ENCODE measurements at regions not wholly inside any gene's neighbourhood (a gene's known extent, or its start where the extent isn't known, plus 50 kb on each side); places are given as distances from the start of the nearest gene placed in this dataset.

DNA sequence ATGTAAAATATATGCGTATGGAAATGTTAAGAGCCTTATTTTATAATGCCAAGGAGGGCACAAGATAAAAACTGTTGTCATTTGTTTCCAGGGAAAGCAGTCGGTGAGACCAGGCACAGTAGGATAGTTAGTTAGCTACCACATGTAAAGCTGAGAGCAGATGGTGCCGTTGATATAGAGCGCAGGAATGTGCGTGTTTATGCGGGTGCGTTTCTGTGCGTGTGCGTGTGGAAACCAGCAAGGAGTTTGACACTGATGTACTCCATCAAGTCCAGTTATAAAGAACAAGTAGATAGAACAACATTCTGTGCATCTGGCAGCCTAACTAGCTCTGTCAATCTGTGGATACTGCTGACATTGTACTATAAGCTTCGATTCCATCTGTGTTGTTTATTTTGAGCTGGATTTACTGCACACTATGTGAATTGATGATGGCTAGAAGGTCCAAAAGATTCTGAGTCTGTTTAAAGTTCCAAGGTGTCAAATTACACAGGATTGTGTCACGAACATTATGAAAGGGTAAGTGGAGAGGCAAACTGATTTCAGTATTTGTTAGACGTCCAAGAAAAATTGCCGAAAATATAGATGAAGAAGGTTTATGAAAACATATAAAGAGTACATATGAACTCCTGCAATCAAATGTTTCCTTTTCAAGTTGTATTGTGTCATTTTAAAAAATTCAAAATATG, 494.9 kb upstream of the MEF2C start:
- H3K27me3 ChIP-seq (ENCODE audit: control insufficient read depth, insufficient read depth, low read length): no peaks in the 10 kb centered on the region
- no peaks in the 10 kb centered on the region for H3K9me3 ChIP-seq (ENCODE audit: control insufficient read depth, insufficient read depth, low read length)
- no peak for DNase-seq (ENCODE audit: low read depth, low spot score)
- ChIA-PET POLR2A (no interaction called here), CTCF (no interaction called here)
- H3K4me3 ChIP-seq (ENCODE audit: low read depth, low read length): no peak overlapping the region
- H3K27ac ChIP-seq (ENCODE audit: low read depth, low read length): no peak overlapping the region
- TF ChIP-seq, protein P1, sequence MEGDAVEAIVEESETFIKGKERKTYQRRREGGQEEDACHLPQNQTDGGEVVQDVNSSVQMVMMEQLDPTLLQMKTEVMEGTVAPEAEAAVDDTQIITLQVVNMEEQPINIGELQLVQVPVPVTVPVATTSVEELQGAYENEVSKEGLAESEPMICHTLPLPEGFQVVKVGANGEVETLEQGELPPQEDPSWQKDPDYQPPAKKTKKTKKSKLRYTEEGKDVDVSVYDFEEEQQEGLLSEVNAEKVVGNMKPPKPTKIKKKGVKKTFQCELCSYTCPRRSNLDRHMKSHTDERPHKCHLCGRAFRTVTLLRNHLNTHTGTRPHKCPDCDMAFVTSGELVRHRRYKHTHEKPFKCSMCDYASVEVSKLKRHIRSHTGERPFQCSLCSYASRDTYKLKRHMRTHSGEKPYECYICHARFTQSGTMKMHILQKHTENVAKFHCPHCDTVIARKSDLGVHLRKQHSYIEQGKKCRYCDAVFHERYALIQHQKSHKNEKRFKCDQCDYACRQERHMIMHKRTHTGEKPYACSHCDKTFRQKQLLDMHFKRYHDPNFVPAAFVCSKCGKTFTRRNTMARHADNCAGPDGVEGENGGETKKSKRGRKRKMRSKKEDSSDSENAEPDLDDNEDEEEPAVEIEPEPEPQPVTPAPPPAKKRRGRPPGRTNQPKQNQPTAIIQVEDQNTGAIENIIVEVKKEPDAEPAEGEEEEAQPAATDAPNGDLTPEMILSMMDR (IDR thresholded peaks at IDR 0.05; ENCODE audit: low read depth, low read length): no peak

DNA sequence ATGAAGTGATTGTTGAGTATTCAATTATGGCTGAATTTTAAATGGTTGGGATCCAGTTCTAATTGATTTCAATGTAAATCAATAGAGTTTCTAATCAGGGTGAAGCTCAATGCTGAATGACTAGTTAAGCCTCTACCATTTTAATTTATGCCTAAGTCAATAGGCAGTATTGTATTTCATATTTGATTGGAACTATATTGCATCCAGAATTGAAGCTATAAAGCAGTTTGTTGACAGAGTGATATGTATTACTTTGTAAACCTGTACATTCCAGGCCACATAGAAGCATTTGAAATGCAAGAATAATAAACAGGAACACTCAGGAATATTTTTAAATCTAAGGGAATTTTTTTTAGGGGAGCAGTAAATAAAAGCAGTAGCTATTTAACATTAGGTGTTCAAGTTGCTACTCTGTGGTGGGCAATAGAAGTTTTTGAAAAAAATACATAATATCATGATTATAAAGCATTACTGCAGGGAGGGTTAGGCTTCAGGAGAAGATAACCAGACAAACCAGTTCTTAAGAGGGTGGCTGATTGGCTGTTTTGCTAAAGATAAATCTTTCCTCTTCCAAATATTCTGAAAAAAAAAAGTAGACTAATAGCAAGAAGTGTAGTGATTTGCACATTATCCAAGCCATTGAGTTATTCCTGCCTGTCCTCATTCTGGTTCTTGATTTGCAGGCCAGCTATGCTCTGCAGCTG, 492.0 kb upstream of the MEF2C start:
- no peaks in the 10 kb centered on the region for H3K27me3 ChIP-seq (ENCODE audit: control insufficient read depth, insufficient read depth, low read length)
- TF ChIP-seq, protein P1 (IDR thresholded peaks at IDR 0.05; ENCODE audit: low read depth, low read length): no peak
- POLR2A ChIA-PET: no interaction called here
- no peak for DNase-seq (ENCODE audit: low read depth, low spot score)
- no peak overlapping the region for H3K27ac ChIP-seq (ENCODE audit: low read depth, low read length)
- H3K4me3 ChIP-seq (ENCODE audit: low read depth, low read length): no peak overlapping the region
- CTCF ChIA-PET: interaction anchor here (1.2 kb wide), 1 partner anchor 645 kb away, joined by 5 read pairs; no protein-coding TSS in a partner anchor
- H3K9me3 ChIP-seq (ENCODE audit: control insufficient read depth, insufficient read depth, low read length): no peaks in the 10 kb centered on the region

DNA sequence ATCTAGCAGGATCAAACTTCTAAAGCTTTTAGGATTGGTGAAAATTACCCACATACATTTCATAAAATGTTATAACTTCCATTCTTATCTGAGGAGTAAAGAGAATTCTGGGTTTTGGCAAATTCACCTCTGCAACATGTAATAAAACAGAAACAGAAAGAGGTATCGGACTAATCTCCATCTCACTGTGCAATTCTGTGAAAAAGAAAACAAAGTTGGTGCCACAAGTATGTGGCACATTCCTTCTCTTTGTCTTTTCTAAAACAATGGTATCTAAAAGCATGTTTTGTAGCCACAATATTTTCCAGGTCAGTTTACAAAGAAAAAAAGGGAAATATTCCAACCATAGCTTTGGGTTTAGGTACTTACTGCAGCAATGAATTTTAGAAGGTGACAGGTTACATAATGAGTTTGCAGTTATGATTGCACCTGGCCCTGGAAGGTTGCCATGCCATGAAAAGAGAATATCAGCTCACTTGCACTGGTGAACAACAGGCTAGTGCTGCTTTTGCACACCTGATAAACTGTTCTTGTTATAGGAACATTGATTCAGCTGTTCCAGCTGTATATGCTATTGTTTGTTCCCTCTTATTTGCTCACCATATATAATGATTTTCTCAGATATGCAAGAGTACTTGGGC, 491.3 kb upstream of the MEF2C start:
- no peak for DNase-seq (ENCODE audit: low read depth, low spot score)
- no peaks in the 10 kb centered on the region for H3K9me3 ChIP-seq (ENCODE audit: control insufficient read depth, insufficient read depth, low read length)
- no peak overlapping the region for H3K27ac ChIP-seq (ENCODE audit: low read depth, low read length)
- ChIA-PET POLR2A (no interaction called here), CTCF (interaction anchor here (1.2 kb wide), 1 partner anchor 644 kb away, joined by 5 read pairs; no protein-coding TSS in a partner anchor)
- TF ChIP-seq, protein P1 (IDR thresholded peaks at IDR 0.05; ENCODE audit: low read depth, low read length): no peak
- H3K27me3 ChIP-seq (ENCODE audit: control insufficient read depth, insufficient read depth, low read length): no peaks in the 10 kb centered on the region
- H3K4me3 ChIP-seq (ENCODE audit: low read depth, low read length): no peak overlapping the region

DNA sequence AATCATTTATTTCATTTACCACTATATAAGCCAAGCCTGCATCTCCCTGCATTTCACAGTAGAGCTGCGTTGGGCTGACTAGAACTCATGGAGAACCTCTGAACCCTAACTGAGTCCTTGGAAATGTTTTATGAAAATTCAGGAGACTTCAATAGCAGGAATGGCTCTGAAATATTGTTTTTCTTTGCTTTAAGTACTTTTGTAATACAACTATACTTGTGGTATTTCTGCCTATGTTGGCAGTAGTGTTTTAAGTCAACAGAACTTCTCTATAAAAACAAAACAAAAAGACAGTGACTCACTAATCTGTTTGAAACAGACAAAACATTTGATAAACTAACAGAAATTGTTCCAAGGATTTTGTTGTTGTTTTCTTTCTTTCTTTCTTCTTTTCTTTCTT, 489.2 kb upstream of the MEF2C start:
- CTCF ChIA-PET: interaction anchor here (1.0 kb wide), 1 partner anchor 642 kb away, joined by 4 read pairs; no protein-coding TSS in a partner anchor
- Histone ChIP-seq H3K4me3 (ENCODE audit: low read depth, low read length) (no peak overlapping the region), H3K27ac (ENCODE audit: low read depth, low read length) (no peak overlapping the region), H3K27me3 (ENCODE audit: control insufficient read depth, insufficient read depth, low read length) (no peaks in the 10 kb centered on the region), H3K9me3 (ENCODE audit: control insufficient read depth, insufficient read depth, low read length) (no peaks in the 10 kb centered on the region)
- no peak for DNase-seq (ENCODE audit: low read depth, low spot score)
- TF ChIP-seq, protein P1 (IDR thresholded peaks at IDR 0.05; ENCODE audit: low read depth, low read length): no peak
- POLR2A ChIA-PET: no interaction called here

DNA sequence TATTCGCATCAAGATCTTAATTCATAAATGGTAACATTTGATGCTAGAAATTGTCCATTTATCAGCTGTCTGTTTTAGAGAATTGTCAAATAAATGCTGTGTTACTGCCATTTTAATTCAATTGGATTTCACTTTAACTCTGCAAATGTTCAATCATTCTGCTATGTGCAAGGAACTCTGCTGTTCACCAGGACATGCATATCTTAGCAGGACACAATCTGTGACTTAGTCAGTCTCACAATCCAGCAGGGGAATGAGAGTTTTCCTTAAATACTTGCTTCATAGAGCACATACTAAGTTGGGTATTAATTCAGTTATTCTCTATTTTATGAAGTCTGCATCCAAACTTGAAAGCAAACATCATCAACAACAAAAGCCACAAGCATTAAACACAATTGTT, 488.7 kb upstream of the MEF2C start:
- ChIA-PET POLR2A (no interaction called here), CTCF (interaction anchor here (1.0 kb wide), 1 partner anchor 642 kb away, joined by 4 read pairs; no protein-coding TSS in a partner anchor)
- DNase-seq (ENCODE audit: low read depth, low spot score): no peak
- H3K27me3 ChIP-seq (ENCODE audit: control insufficient read depth, insufficient read depth, low read length): no peaks in the 10 kb centered on the region
- no peak overlapping the region for H3K4me3 ChIP-seq (ENCODE audit: low read depth, low read length)
- TF ChIP-seq, protein P1 (IDR thresholded peaks at IDR 0.05; ENCODE audit: low read depth, low read length): no peak
- H3K9me3 ChIP-seq (ENCODE audit: control insufficient read depth, insufficient read depth, low read length): no peaks in the 10 kb centered on the region
- no peak overlapping the region for H3K27ac ChIP-seq (ENCODE audit: low read depth, low read length)

Data from AG04450 (cell line).